ENCODE measurements at regions not wholly inside any gene's neighbourhood (a gene's known extent, or its start where the extent isn't known, plus 50 kb on each side); places are given as distances from the start of the nearest gene placed in this dataset.

- TF ChIP-seq ZNF274 (IDR thresholded peaks at IDR 0.05; ENCODE audit: low read depth, low read length) (no peak), YY1 (IDR thresholded peaks at IDR 0.05; ENCODE audit: insufficient read depth, insufficient read length) (no peak), SUZ12 (IDR thresholded peaks at IDR 0.05; ENCODE audit: extremely low read depth, insufficient read depth, insufficient read length) (no peak)
Measured at GRCh38 chr1:232510367-232511110, 119.4 kb downstream of the SIPA1L2 start.
